HG03558 (cell line): ENCODE measurements at regions not wholly inside any gene's neighbourhood (a gene's known extent, or its start where the extent isn't known, plus 50 kb on each side); places are given as distances from the start of the nearest gene placed in this dataset.

ENCODE experiments used
- ATAC-seq: cut with Tn5 transposase; IDR thresholded peaks from one replicate; pipeline ENCODE4 v1.9.1; 2021; ENCODE audit warnings: moderate number of reproducible peaks; ENCODE audit not compliant: unreplicated experiment; ENCODE audit errors: extremely low read depth

GRCh38 chr2:122249673-122250072 is 494.2 kb downstream of the TSN start:
- ATAC-seq, result no peak

GRCh38 chr2:122251158-122251557 is 495.7 kb downstream of the TSN start:
- no peak for ATAC-seq

GRCh38 chr2:122251566-122251965 is 496.1 kb downstream of the TSN start:
- no peak for ATAC-seq

GRCh38 chr2:122255924-122256323 is 500.5 kb downstream of the TSN start:
- ATAC-seq, result no peak

- no peak for ATAC-seq
These were observed 506.5 kb downstream of the TSN start for GRCh38 chr2:122261911-122262310.

- no peak for ATAC-seq
These were observed 508.3 kb downstream of the TSN start for GRCh38 chr2:122263746-122264145.

GRCh38 chr2:122266636-122267035 is 511.2 kb downstream of the TSN start:
- ATAC-seq, result no peak

GRCh38 chr2:122267947-122268346 is 512.5 kb downstream of the TSN start:
- no peak for ATAC-seq

GRCh38 chr2:122273785-122274419 is 518.5 kb downstream of the TSN start:
- no peak for ATAC-seq

- ATAC-seq, result no peak
These were observed 522.5 kb downstream of the TSN start for GRCh38 chr2:122277956-122278355.

- no peak for ATAC-seq
These were observed 545.3 kb downstream of the TSN start for GRCh38 chr2:122300758-122301157.

GRCh38 chr2:122307763-122308162 is 552.3 kb downstream of the TSN start:
- no peak for ATAC-seq

GRCh38 chr2:122315306-122315705 is 559.9 kb downstream of the TSN start:
- ATAC-seq, result no peak

- ATAC-seq, result no peak
These were observed 564.2 kb downstream of the TSN start for GRCh38 chr2:122319539-122320132.

- ATAC-seq, result no peak
These were observed 567.4 kb downstream of the TSN start for GRCh38 chr2:122322815-122323214.

GRCh38 chr2:122323927-122324326 is 568.5 kb downstream of the TSN start:
- ATAC-seq, result no peak

GRCh38 chr2:122326471-122326870 is 571.0 kb downstream of the TSN start:
- ATAC-seq, result no peak

- ATAC-seq, result no peak
These were observed 573.4 kb downstream of the TSN start for GRCh38 chr2:122328816-122329215.

GRCh38 chr2:122329278-122329677 is 573.8 kb downstream of the TSN start:
- no peak for ATAC-seq

- no peak for ATAC-seq
These were observed 578.5 kb downstream of the TSN start for GRCh38 chr2:122333932-122334331.

GRCh38 chr2:122338000-122338399 is 582.5 kb downstream of the TSN start:
- no peak for ATAC-seq

- peak; percentile 94 for ATAC-seq
These were observed 584.8 kb downstream of the TSN start for GRCh38 chr2:122340246-122340645.
